ENCODE measurements at regions not wholly inside any gene's neighbourhood (a gene's known extent, or its start where the extent isn't known, plus 50 kb on each side); places are given as distances from the start of the nearest gene placed in this dataset.
"Not testable (repeated sequence)": the region's sequence is repeated elsewhere in the genome, so short reads cannot be mapped to it uniquely, and the experiment has no call there.

GRCh38 chr5:17978954-17979353 lies 344.7 kb downstream of the TAF11L14 start:
- no peak overlapping the region for H2BK5ac ChIP-seq (ENCODE audit: low read depth, low read length, poor library complexity)
- no CpG with 5 or more reads among the region's 2 CpGs for WGBS (ENCODE audit: extremely low coverage, insufficient coverage, insufficient read length)
- no peaks in the 10 kb centered on the region for H3K36me3 ChIP-seq (ENCODE audit: control insufficient read depth in 1 of 2, insufficient read depth in 2 of 2, low read length in 2 of 2)
- H2BK120ac ChIP-seq (ENCODE audit: insufficient read depth, low read length, poor library complexity): no peak overlapping the region
- H4K91ac ChIP-seq (ENCODE audit: low read depth, low read length): no peak overlapping the region
- no peak overlapping the region for H3K4me2 ChIP-seq (ENCODE audit: low read length)
- no peak overlapping the region for H3K4ac ChIP-seq (ENCODE audit: low read depth, low read length)
- H3K18ac ChIP-seq (ENCODE audit: low read length): no peak overlapping the region
- H3K79me2 ChIP-seq (ENCODE audit: control insufficient read depth, insufficient read depth, low read length, poor library complexity): no peaks in the 10 kb centered on the region
- no peak overlapping the region for H3K23ac ChIP-seq (ENCODE audit: low read length)
- no peak overlapping the region for H3K27ac ChIP-seq (ENCODE audit: low read depth, low read length)
- H3K79me1 ChIP-seq (ENCODE audit: low read length): no peaks in the 10 kb centered on the region
- H4K12ac ChIP-seq (ENCODE audit: low read depth, low read length): no peak overlapping the region
- H3K27me3 ChIP-seq (ENCODE audit: insufficient read depth, low read length): no peaks in the 10 kb centered on the region
- no peak overlapping the region for H2BK12ac ChIP-seq (ENCODE audit: low read length)
- no peaks in the 10 kb centered on the region for H3K4me1 ChIP-seq (ENCODE audit: control insufficient read depth in 1 of 2, insufficient read depth in 2 of 2, low read length in 2 of 2)
- no peak overlapping the region for H2AK5ac ChIP-seq (ENCODE audit: low read length)
- no peaks in the 10 kb centered on the region for H3K9me3 ChIP-seq (ENCODE audit: insufficient read depth, low read depth, low read length)
- no peak overlapping the region for H3K9ac ChIP-seq (ENCODE audit: low read length)
- no peak for DNase-seq
- H3K14ac ChIP-seq (ENCODE audit: low read length): no peak overlapping the region
- H3K4me3 ChIP-seq (ENCODE audit: low read depth, low read length): no peak overlapping the region
- H2AFZ ChIP-seq (ENCODE audit: insufficient read depth, low read length, poor library complexity): no peak overlapping the region
- no peak overlapping the region for H4K8ac ChIP-seq (ENCODE audit: low read depth, low read length)

GRCh38 chr5:17982626-17983025 lies 348.4 kb downstream of the TAF11L14 start:
- WGBS (ENCODE audit: extremely low coverage, insufficient coverage, insufficient read length): no CpG with 5 or more reads among the region's 3 CpGs
- not testable (repeated sequence) for H4K12ac ChIP-seq (ENCODE audit: low read depth, low read length); DNase-seq; H3K14ac ChIP-seq (ENCODE audit: low read length); H2AFZ ChIP-seq (ENCODE audit: insufficient read depth, low read length, poor library complexity); H3K9me3 ChIP-seq (ENCODE audit: insufficient read depth, low read depth, low read length); H3K18ac ChIP-seq (ENCODE audit: low read length); H3K4me1 ChIP-seq (ENCODE audit: control insufficient read depth in 1 of 2, insufficient read depth in 2 of 2, low read length in 2 of 2); H4K8ac ChIP-seq (ENCODE audit: low read depth, low read length); H3K79me1 ChIP-seq (ENCODE audit: low read length); H2AK5ac ChIP-seq (ENCODE audit: low read length); H2BK120ac ChIP-seq (ENCODE audit: insufficient read depth, low read length, poor library complexity); H3K79me2 ChIP-seq (ENCODE audit: control insufficient read depth, insufficient read depth, low read length, poor library complexity); H3K23ac ChIP-seq (ENCODE audit: low read length); H3K36me3 ChIP-seq (ENCODE audit: control insufficient read depth in 1 of 2, insufficient read depth in 2 of 2, low read length in 2 of 2); H2BK12ac ChIP-seq (ENCODE audit: low read length); H3K27ac ChIP-seq (ENCODE audit: low read depth, low read length); H2BK5ac ChIP-seq (ENCODE audit: low read depth, low read length, poor library complexity); H3K27me3 ChIP-seq (ENCODE audit: insufficient read depth, low read length); H3K4me3 ChIP-seq (ENCODE audit: low read depth, low read length); H3K4me2 ChIP-seq (ENCODE audit: low read length); H3K9ac ChIP-seq (ENCODE audit: low read length); H3K4ac ChIP-seq (ENCODE audit: low read depth, low read length); H4K91ac ChIP-seq (ENCODE audit: low read depth, low read length)

- Histone ChIP-seq H3K9me3 (ENCODE audit: insufficient read depth, low read depth, low read length) (no peaks in the 10 kb centered on the region), H2BK5ac (ENCODE audit: low read depth, low read length, poor library complexity) (no peak overlapping the region), H2BK12ac (ENCODE audit: low read length) (no peak overlapping the region), H3K14ac (ENCODE audit: low read length) (no peak overlapping the region), H3K18ac (ENCODE audit: low read length) (no peak overlapping the region), H3K27me3 (ENCODE audit: insufficient read depth, low read length) (no peaks in the 10 kb centered on the region), H4K12ac (ENCODE audit: low read depth, low read length) (no peak overlapping the region), H3K79me2 (ENCODE audit: control insufficient read depth, insufficient read depth, low read length, poor library complexity) (no peaks in the 10 kb centered on the region), H3K4me3 (ENCODE audit: low read depth, low read length) (no peak overlapping the region), H3K4me2 (ENCODE audit: low read length) (no peak overlapping the region), H2AK5ac (ENCODE audit: low read length) (no peak overlapping the region), H3K36me3 (ENCODE audit: control insufficient read depth in 1 of 2, insufficient read depth in 2 of 2, low read length in 2 of 2) (no peaks in the 10 kb centered on the region), H3K4me1 (ENCODE audit: control insufficient read depth in 1 of 2, insufficient read depth in 2 of 2, low read length in 2 of 2) (no peaks in the 10 kb centered on the region), H3K79me1 (ENCODE audit: low read length) (no peaks in the 10 kb centered on the region), H4K8ac (ENCODE audit: low read depth, low read length) (no peak overlapping the region), H3K9ac (ENCODE audit: low read length) (no peak overlapping the region), H2AFZ (ENCODE audit: insufficient read depth, low read length, poor library complexity) (no peak overlapping the region), H2BK120ac (ENCODE audit: insufficient read depth, low read length, poor library complexity) (no peak overlapping the region), H3K23ac (ENCODE audit: low read length) (no peak overlapping the region), H3K4ac (ENCODE audit: low read depth, low read length) (no peak overlapping the region), H4K91ac (ENCODE audit: low read depth, low read length) (no peak overlapping the region), H3K27ac (ENCODE audit: low read depth, low read length) (no peak overlapping the region)
- WGBS (ENCODE audit: extremely low coverage, insufficient coverage, insufficient read length): no CpG with 5 or more reads among the region's 4 CpGs
- DNase-seq: no peak
These were observed 354.8 kb downstream of the TAF11L14 start for GRCh38 chr5:17989036-17989435.

GRCh38 chr5:17989567-17990563 lies 355.6 kb downstream of the TAF11L14 start:
- no peak overlapping the region for H3K23ac ChIP-seq (ENCODE audit: low read length)
- H3K79me2 ChIP-seq (ENCODE audit: control insufficient read depth, insufficient read depth, low read length, poor library complexity): no peaks in the 10 kb centered on the region
- H3K18ac ChIP-seq (ENCODE audit: low read length): no peak overlapping the region
- H4K8ac ChIP-seq (ENCODE audit: low read depth, low read length): no peak overlapping the region
- no peaks in the 10 kb centered on the region for H3K4me1 ChIP-seq (ENCODE audit: control insufficient read depth in 1 of 2, insufficient read depth in 2 of 2, low read length in 2 of 2)
- DNase-seq: no peak
- no peak overlapping the region for H2BK120ac ChIP-seq (ENCODE audit: insufficient read depth, low read length, poor library complexity)
- H2BK12ac ChIP-seq (ENCODE audit: low read length): no peak overlapping the region
- H3K4me2 ChIP-seq (ENCODE audit: low read length): no peak overlapping the region
- WGBS (ENCODE audit: extremely low coverage, insufficient coverage, insufficient read length): no CpG with 5 or more reads among the region's 6 CpGs
- no peak overlapping the region for H3K27ac ChIP-seq (ENCODE audit: low read depth, low read length)
- no peak overlapping the region for H4K91ac ChIP-seq (ENCODE audit: low read depth, low read length)
- H3K79me1 ChIP-seq (ENCODE audit: low read length): no peaks in the 10 kb centered on the region
- no peak overlapping the region for H2AK5ac ChIP-seq (ENCODE audit: low read length)
- H3K9me3 ChIP-seq (ENCODE audit: insufficient read depth, low read depth, low read length): no peaks in the 10 kb centered on the region
- no peak overlapping the region for H3K4ac ChIP-seq (ENCODE audit: low read depth, low read length)
- no peaks in the 10 kb centered on the region for H3K27me3 ChIP-seq (ENCODE audit: insufficient read depth, low read length)
- no peak overlapping the region for H3K4me3 ChIP-seq (ENCODE audit: low read depth, low read length)
- no peak overlapping the region for H2AFZ ChIP-seq (ENCODE audit: insufficient read depth, low read length, poor library complexity)
- H3K36me3 ChIP-seq (ENCODE audit: control insufficient read depth in 1 of 2, insufficient read depth in 2 of 2, low read length in 2 of 2): no peaks in the 10 kb centered on the region
- H3K14ac ChIP-seq (ENCODE audit: low read length): no peak overlapping the region
- H2BK5ac ChIP-seq (ENCODE audit: low read depth, low read length, poor library complexity): no peak overlapping the region
- H3K9ac ChIP-seq (ENCODE audit: low read length): no peak overlapping the region
- no peak overlapping the region for H4K12ac ChIP-seq (ENCODE audit: low read depth, low read length)

Data from trophoblast cell (in vitro differentiated cells and primary cell).